ENCODE measurements at regions not wholly inside any gene's neighbourhood (a gene's known extent, or its start where the extent isn't known, plus 50 kb on each side); places are given as distances from the start of the nearest gene placed in this dataset.
"Not testable (repeated sequence)": the region's sequence is repeated elsewhere in the genome, so short reads cannot be mapped to it uniquely, and the experiment has no call there.

DNA sequence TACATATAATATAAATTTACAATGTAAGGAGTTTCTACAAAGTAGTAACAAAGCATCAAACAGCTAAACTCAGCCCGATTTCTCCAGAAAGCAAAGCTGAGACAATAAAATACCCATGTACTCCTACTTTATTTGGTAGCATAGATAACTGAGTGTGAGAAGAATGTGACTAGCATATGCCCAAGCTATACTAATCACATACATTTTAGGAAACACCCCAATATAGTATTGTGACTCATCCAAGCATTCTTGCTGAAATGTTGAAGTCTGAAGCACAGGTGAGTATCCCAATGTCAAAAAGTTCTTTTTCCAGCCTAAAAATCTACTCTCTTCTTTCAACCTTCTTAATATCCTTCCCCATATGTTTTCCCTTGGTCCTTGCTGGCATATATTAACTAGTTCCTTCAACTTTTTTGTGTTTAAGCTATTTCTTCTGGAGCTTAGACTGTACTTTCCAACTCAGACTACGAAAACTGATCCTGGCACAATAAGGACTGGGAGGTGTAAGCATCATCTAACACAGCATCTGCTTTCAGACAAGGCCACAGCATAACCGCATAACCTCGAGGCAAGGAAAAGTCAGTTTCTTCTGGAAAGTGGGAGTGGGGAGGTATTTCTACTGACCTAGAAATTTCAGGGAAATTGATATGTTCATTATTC lies 163.0 kb upstream of the RNPC3 start:
- intact Hi-C loops (cut with DNase I) = no loop called here
- DNase-seq (ENCODE audit: low spot score) = no peak

DNA sequence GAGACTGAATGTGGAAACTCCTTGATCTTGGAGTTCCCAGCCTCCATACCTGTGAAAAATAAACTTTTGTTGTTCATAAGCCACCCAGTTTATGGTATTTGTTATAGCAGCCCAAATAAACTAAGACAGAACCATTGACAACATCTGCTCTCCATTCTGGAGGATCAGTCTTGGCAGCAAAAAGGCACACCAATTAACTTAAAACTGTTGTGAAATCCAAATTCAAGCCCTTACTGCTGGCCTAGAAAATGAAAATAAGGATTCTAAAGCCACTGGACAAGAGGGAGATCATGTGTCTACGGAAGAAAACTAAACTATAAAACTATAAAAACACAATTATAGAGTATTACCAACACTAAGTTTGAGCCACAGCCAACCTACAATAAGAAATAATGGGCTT lies 172.1 kb upstream of the RNPC3 start:
- DNase-seq (ENCODE audit: low spot score) = no peak
- intact Hi-C loops (cut with DNase I) = no loop called here

- intact Hi-C loops (cut with DNase I) = no loop called here
- DNase-seq (ENCODE audit: low spot score) = no peak
Measured at GRCh38 chr1:103348136-103348535, 177.4 kb upstream of the RNPC3 start.

GRCh38 chr1:103344930-103345329 lies 180.6 kb upstream of the RNPC3 start:
- intact Hi-C loops (cut with DNase I) = no loop called here
- DNase-seq (ENCODE audit: low spot score) = no peak

- DNase-seq (ENCODE audit: low spot score) = no peak
- intact Hi-C loops (cut with DNase I) = no loop called here
Measured at GRCh38 chr1:103341377-103341880, 184.1 kb upstream of the RNPC3 start.

DNA sequence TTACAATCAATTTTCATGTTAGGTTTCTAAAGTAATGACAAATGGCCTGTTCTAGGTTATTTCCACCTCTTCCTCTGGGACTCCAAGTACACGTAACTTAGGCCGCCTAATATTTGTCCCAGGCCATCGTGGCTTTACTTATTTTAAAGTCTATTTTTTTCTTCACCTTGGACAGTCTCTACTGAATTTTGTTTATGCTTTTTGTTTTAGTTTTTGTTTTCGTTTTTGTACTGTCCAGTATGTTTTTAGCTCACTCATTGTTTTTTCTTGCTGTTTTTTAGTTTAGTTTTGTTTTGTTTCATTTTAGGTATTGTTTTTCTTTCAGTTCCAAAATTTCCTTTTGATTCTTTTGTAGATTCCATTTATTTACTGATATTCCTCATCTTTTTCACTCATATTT lies 187.7 kb upstream of the RNPC3 start:
- intact Hi-C loops (cut with DNase I) = no loop called here
- no peak for DNase-seq (ENCODE audit: low spot score)

DNA sequence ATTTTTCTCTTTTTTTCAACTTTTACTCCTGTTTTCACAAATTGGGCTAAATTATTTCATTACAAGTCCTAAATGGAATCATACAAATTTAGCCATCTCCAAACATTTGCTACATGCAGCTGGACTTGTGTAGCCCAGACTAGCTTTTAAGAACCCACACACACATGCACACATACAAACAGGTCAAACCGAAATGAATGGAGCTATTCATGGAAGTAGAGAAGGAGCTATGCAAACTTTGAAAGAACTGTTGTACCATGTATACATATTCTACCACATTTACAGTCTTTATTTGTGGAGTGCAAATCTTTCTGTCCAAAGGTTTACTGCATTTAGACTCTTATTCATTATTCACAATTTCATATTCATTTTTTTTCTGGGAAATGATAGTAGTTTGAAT lies 189.1 kb upstream of the RNPC3 start:
- DNase-seq (ENCODE audit: low spot score) = no peak
- intact Hi-C loops (cut with DNase I) = no loop called here

- DNase-seq (ENCODE audit: low spot score) = no peak
- intact Hi-C loops (cut with DNase I) = no loop called here
Measured at GRCh38 chr1:103333141-103333540, 192.4 kb upstream of the RNPC3 start.

DNA sequence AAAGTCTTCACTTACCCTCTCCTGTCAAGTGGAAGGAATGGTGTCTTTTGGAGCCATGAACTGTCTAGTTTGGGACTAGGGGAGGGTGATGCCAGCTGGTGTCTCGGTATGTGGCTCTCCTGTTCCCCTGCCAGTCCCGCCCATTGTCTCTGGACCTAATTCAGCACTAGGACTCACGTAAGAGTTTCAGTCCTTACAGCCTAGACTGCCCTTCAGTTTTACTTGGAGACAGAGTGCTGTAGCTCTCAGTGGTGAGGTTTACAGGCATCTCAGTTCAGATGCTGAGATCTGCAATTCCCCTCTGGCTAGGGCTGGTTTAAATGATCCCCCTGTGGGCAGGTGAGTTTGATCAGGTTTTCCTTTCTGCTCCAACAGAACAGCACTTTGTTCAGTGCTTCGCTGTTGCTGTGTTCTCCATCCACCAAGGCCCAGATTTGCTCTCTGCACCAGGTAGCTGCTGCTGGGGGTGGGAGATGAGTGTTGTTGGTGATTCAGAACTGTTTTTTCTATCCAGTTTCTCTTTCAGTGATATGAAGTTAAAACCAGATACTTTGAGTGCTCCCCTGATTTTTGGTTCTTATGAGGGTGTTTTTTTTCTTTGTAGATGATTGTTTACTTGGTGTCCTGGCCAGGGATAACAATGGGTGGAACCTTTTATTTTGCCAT lies 198.3 kb upstream of the RNPC3 start:
- DNase-seq (ENCODE audit: low spot score) = no peak
- intact Hi-C loops (cut with DNase I) = no loop called here

- intact Hi-C loops (cut with DNase I) = no loop called here
- no peak for DNase-seq (ENCODE audit: low spot score)
Measured at GRCh38 chr1:103326595-103326994, 198.9 kb upstream of the RNPC3 start.

DNA sequence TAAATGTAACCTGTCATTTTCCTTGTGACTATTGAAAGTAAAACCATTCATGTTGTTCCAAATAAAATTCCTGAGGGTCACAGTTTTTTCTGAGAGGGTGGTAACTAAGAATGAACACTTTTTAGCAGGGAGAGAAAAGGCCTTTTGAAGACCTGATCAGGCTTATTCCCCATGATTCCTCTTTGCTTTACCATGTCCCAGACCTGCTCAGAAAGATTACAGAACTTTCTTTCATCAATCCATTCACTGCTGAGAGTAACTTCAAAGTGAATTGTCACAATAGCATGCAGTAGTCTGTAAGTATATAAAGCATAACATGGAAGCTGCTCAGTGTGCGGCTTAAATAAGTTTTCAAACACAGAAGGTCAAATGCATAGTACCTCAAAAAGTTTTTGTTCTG lies 201.5 kb upstream of the COL11A1 start:
- DNase-seq (ENCODE audit: low spot score) = no peak
- intact Hi-C loops (cut with DNase I) = loop anchor here in 1 of 2 donors (5.0 kb wide), 1 partner anchor 597 kb away; no protein-coding TSS in a partner anchor

GRCh38 chr1:103307751-103308150 lies 199.4 kb upstream of the COL11A1 start:
- DNase-seq (ENCODE audit: low spot score) = no peak
- intact Hi-C loops (cut with DNase I) = no loop called here

GRCh38 chr1:103283841-103284669 lies 175.7 kb upstream of the COL11A1 start:
- intact Hi-C loops (cut with DNase I) = no loop called here
- no peak for DNase-seq (ENCODE audit: low spot score)

DNA sequence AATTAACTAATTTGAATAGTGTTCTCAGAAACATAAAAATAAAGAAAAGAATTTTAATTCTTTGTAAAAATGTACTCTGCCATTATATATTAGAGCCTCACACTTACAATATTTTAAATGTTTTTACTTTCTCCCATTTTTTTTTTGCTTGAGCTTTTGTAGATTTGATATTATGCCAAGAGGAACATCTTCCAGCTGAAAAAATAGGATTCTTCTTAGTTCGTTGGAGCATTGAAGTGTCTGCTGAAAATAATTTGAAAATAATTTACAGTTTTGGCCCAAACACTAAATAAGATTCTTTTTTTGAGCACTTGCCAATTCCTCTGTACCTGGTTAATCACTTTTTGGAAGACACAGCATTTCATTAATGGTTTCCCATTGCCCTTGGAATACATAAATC lies 175.0 kb upstream of the COL11A1 start:
- DNase-seq (ENCODE audit: low spot score) = no peak
- intact Hi-C loops (cut with DNase I) = no loop called here

- intact Hi-C loops (cut with DNase I) = no loop called here
- no peak for DNase-seq (ENCODE audit: low spot score)
Measured at GRCh38 chr1:103275725-103276124, 167.4 kb upstream of the COL11A1 start.

DNA sequence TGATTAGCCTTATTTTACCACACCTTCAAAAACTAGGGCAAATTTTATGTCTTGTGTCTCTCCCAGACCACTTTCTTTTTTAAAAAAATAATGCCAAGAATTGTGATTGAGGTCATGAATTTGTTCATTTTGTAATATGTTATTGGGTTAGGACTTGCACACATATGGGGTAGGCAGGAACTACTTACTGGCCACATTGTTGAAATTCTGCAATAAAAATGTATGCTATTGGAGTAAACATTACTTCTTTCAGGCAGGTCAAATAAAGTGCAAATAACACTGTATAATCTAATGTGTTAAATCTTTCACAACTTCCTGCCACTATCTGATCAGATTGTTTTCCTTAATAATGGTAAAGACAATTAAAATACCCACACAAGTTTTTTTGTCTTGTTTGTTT lies 166.6 kb upstream of the COL11A1 start:
- intact Hi-C loops (cut with DNase I) = no loop called here
- no peak for DNase-seq (ENCODE audit: low spot score)

- intact Hi-C loops (cut with DNase I) = no loop called here
- DNase-seq (ENCODE audit: low spot score) = no peak
Measured at GRCh38 chr1:103273106-103273505, 164.8 kb upstream of the COL11A1 start.

DNA sequence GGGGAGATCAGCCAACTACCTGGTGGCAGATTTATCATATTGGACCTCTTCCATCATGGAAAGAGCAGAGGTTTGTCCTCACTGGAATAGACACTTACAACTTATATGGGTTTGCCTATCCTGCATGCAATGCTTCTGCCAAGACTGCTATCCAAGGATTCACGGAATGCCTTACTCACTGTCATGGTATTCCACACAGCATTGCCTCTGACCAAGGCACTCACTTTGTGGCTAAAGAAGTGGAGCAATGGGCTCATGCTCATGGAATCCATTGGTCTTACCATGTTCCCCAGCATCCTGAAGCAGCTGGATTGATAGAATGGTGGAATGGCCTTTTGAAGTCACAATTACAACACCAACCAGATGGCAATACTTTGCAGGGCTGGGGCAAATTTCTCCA lies 163.1 kb upstream of the COL11A1 start:
- DNase-seq (ENCODE audit: low spot score); intact Hi-C loops (cut with DNase I): not testable (repeated sequence)

GRCh38 chr1:103267893-103268292 lies 159.6 kb upstream of the COL11A1 start:
- DNase-seq (ENCODE audit: low spot score) = no peak
- intact Hi-C loops (cut with DNase I) = no loop called here

GRCh38 chr1:103267266-103267665 lies 158.9 kb upstream of the COL11A1 start:
- intact Hi-C loops (cut with DNase I) = no loop called here
- no peak for DNase-seq (ENCODE audit: low spot score)
